Midbrain (tissue), 1 donor: ENCODE measurements at regions not wholly inside any gene's neighbourhood (a gene's known extent, or its start where the extent isn't known, plus 50 kb on each side); places are given as distances from the start of the nearest gene placed in this dataset.
"Not testable (repeated sequence)": the region's sequence is repeated elsewhere in the genome, so short reads cannot be mapped to it uniquely, and the experiment has no call there.

Source experiments
- DNase-seq: peaks from one replicate; lab custom pipeline; 2025; lab: John Stamatoyannopoulos, UW

DNA sequence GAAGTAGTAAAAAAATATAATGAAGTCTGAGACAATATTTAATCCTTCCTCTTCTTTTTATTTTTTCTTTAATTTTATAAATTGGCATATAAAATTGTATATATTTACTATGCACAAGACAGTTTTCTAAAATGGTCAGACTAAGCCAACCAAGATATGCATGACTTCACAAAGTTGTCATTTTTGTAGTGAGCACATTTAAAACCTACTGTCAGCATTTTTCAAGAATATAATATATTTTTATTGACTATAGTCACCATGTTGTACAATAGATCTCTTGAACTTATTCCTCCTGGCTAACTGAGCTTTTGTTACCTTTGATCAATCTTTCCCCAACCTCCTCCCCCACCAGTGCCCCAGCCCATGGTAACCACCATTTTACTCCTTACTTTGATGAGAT, 129.2 kb downstream of the ATP6V1G3 start:
- DNase-seq, result no peak

DNA sequence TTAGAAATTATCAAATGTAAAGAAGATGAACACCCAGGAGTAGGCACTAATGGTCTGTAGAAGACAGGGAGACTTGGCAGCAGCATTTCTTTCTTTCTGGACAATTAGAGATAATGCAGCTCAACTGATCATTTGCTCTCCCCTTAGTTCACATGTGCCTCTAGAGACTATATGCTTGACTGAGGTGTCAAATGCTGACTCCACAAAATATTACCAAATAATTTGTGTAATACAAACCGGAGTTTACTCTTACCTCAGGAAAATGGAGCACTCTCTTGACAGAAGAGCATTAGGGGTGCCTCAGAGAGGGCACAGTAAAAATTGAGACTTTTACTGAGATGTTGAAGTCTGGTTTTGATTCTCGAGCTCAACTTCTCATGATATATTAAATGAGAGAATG, 131.8 kb downstream of the ATP6V1G3 start:
- DNase-seq, result no peak

DNA sequence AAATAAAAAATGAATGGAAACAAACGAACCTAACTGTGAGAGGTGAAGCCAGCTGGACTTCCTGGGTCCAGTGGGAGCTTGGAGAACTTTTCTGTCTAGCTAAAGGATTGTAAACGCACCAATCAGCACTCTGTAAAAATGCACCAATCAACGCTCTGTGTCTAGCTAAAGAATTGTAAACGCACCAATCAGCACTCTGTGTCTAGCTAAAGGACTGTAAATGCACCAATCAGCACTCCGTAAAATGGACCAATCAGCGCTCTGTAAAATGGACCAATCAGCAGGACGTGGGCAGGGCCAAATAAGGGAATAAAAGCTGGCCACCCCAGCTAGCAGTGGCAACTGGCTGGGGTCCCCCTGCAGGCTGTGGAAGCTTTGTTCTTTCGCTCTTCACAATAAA, 135.8 kb downstream of the ATP6V1G3 start:
- DNase-seq, result not testable (repeated sequence)

DNA sequence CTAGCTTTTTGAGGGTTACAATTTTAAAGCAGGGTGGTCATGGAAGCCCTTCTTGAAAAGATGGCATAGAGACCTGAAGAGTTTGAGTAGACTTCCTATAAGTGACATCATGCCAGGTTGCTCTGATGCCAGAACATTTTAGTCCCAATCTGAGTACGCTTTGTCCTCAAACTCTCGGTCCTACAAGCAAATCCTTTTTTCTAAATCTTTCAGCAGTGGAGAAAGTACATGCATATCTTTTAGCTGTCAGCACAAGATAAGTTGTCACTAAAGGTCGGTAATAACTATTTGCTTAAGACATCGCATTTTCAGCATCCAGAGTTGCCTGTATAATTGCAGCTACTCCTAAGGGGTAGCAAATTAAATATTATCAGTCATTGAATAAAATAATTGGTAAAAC, 140.4 kb downstream of the ATP6V1G3 start:
- DNase-seq, result no peak

DNA sequence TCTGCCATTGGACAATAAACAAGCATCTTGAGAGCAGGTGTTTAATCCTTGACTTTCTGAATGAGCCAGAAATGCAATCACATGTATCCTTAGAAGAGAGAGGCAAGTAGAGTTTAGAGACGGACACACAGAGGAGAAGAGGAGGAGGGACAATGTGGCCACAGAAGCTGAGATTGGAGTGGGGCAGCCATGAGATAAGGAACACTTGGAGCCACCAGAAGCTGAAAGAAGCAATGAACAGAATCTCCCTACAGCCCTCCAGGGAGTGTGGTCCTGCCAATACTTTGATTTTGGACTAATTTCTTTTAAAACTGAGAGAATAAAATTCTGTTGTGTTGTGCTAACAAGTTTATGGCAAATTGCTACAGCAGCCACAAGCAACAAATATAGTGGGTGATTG, 141.0 kb downstream of the ATP6V1G3 start:
- DNase-seq, result no peak

DNA sequence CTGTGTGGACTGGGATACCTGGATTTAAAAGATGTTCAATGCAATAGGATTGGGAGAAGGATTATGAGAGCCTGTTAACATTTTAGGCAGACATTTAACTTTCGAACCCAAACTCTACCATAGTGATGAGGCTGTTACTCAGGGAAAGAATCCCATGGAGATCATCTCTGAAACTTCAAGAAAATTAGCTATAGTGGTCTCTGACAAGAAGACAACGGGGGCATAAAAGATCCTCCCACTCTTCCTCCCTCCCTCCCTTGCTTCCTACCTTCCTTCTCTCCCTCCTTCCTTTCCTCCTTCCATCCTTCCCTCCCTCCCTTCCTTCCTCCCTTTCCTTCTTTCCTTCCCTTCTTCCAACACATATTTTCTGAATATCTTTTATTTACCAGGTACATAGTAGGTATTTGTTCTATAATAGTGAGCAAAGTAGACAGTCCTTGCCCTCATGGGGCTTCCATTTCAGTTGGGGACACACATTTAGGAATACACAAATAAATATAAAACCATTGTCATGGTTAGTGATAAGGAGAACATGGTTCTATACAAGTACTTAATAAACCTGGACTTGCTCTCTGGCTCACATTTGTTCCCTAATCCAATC, 143.2 kb downstream of the ATP6V1G3 start:
- no peak for DNase-seq

DNA sequence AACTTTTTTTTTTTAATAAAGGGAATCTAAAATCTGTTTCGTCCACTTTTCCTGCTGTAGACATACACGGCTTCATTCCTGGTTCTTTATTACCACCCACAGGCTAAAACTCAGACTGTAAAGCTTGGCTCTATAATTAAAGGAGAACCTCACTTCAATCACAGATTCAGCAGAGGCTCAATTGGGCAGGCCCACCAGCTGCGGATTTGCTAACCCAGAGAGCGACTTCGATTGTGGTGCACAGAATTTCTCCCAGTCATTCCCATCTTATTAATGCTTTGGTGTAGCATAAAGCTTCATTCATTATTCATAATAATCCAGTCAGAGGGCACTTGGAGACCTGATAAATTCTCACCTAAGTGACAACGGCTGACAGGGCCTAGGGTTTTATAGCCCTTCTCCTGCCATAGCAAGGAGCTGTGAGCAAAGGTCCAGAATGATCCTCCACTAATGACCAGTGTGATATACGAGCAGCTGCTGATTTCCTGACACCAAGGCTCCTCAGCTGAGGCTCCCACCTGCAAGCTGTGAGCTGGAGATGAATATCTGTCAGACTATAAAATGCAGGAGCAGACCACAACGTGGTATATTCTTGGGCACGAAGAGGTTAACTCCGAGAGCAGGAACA, 149.0 kb downstream of the ATP6V1G3 start:
- DNase-seq, result no peak

DNA sequence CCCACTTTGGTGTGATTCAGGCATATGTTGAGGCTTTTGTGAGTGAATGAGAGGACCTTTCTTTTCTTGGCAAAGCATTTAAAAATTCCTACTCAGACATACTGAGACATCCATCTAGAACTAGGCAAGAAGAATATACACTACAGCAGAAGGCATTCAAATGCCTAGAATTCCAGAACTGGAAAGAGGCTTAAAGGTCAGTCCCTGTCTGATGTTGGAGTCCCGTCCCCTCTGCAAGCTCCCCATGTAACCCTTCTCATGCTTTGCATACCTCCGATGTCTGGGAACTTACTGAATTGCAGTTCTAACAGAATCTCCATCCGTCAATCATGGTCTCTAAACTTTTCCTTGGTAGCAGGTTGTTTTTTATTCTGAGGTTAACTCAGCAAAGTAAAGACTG, 152.9 kb downstream of the ATP6V1G3 start:
- DNase-seq, result no peak

DNA sequence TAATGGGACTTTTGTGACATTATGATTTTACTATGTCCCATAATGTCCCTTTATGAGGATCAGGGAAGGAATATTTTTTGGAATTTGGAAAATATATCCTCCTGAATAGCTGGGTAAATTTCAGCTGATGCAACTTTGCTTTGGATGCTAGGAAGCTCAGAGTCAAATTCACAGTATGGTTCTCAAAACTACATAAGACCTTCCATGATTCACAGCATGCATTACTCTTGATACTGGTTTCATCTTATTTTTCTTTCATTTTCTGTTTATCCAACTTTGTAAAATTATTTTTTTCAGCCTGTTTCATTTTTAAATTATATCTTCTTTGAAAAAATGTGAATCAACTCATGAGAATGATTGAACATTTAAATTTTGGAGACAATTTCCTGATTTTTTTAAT, 160.2 kb downstream of the ATP6V1G3 start:
- no peak for DNase-seq

DNA sequence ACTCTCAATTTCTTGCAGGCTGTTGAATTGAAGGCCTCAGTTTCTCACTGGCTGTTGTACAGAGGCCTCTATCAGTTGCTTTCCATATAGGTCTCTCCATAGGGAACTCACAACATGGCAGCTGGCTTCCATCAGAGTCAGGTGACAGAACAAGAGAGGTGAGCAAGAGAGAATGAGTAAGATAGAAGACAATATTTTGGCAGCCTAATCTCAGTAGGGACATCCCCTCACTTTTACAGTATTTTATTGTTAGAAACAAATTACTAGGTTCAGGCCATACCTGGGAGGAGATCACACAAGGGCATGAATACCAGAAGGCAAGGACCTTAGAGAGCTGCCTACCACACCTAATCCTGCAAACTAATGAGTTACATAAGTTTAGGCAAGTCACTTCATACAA, 162.8 kb downstream of the ATP6V1G3 start:
- no peak for DNase-seq

DNA sequence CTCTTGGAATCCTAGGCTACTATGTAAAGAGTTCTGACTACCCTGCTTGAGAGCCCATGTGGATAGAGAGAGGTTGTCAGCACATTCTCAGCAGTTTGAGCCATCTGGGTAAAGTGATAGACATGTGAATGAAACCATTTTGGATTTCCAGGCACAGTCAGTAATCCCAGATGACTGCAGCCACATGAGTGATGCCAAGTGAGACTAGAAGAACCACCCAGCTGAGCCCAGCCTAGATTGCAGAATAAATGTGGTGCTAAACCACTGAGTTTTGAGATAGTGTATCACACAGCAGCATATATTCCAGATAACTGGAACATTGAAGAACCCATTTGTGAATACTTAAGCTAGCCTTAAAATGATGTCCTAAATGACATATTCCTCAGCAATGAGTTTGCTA, 166.2 kb downstream of the ATP6V1G3 start:
- DNase-seq, result no peak

DNA sequence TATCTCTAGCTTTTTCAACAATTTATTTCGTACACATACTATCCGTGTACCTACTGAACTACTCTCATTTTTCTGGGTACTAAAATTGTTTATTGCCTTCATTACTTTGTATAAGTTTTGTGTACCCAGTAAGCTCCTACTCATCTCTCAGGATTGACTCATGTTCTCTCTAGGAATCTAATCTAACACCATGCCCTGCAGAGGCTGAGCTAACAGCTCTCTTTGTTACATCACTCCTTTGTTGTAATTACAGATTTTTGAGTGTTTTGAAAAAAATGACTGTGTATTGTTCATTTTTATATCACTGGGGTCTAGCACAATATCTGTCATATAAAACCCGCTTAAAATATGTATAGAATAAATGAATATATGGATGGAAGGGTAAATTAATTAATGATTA, 167.1 kb downstream of the ATP6V1G3 start:
- no peak for DNase-seq
